Calu3 (cell line): ENCODE measurements at regions not wholly inside any gene's neighbourhood (a gene's known extent, or its start where the extent isn't known, plus 50 kb on each side); places are given as distances from the start of the nearest gene placed in this dataset.
A peak's percentile ranks its signal among the peaks of the same experiment; 100 is the strongest.

Experiments
- BruUV-seq: library from RNA; stranded (reverse); fragments of 400-500 nt; replicated peaks from 2 replicates; lab custom pipeline; 2021; lab: Mats Ljungman, UMichigan
- CTCF ChIA-PET: fragments of 300-600 bp; sonication (Branson Sonifier 250); formaldehyde crosslinking; loops from one replicate; lab custom pipeline; 2022; ENCODE audit warnings: antibody characterized with exemption; lab: Charles Lee
- DNase-seq: peaks from one replicate; pipeline ENCODE4 v3.0.0; 2022
- H3K27ac Mint-ChIP-seq: one replicate; pipeline ENCODE4 v1.8.0; 2022; ENCODE audit warnings: mixed read lengths; ENCODE audit not compliant: unreplicated experiment
- H3K27me3 Mint-ChIP-seq: one replicate; pipeline ENCODE4 v1.8.0; 2022; ENCODE audit warnings: mixed read lengths; ENCODE audit not compliant: unreplicated experiment
- H3K36me3 Mint-ChIP-seq: one replicate; pipeline ENCODE4 v1.8.0; 2022; ENCODE audit warnings: mild to moderate bottlenecking, moderate library complexity, mixed read lengths; ENCODE audit not compliant: insufficient read depth, unreplicated experiment
- H3K4me1 Mint-ChIP-seq: one replicate; pipeline ENCODE4 v1.8.0; 2022; ENCODE audit warnings: mild to moderate bottlenecking, low read depth, mixed read lengths; ENCODE audit not compliant: unreplicated experiment
- H3K4me3 Mint-ChIP-seq: one replicate; pipeline ENCODE4 v1.8.0; 2022; ENCODE audit warnings: mild to moderate bottlenecking, low read depth, moderate library complexity, mixed read lengths; ENCODE audit not compliant: unreplicated experiment
- H3K9me3 Mint-ChIP-seq: one replicate; pipeline ENCODE4 v1.8.0; 2022; ENCODE audit warnings: low read depth, mixed read lengths; ENCODE audit not compliant: unreplicated experiment
- CTCF ChIP-seq: fragments of 200-600 bp; IDR thresholded peaks from one replicate; pipeline ENCODE4 v1.8.0; 2022; ENCODE audit warnings: antibody characterized with exemption; ENCODE audit not compliant: unreplicated experiment
- intact Hi-C: fragments of 100-400 bp; cut with micrococcal nuclease; formaldehyde crosslinking; loops from one replicate; pipeline ENCODE4 v1.10.0; 2022; ENCODE audit not compliant: unreplicated experiment

- no peak for TF ChIP-seq CTCF
- DNase-seq = no peak
- Mint-ChIP-seq H3K4me1 (peaks cover 43% of the 10 kb centered on the region), H3K36me3 (no peaks in the 10 kb centered on the region), H3K9me3 (no peaks in the 10 kb centered on the region), H3K4me3 (no peak overlapping the region), H3K27me3 (no peaks in the 10 kb centered on the region), H3K27ac (no peak overlapping the region)
- BruUV-seq = no TSS peak
- CTCF ChIA-PET = interaction anchor here (1.6 kb wide), 1 partner anchor 251 kb away, joined by 5 read pairs; no protein-coding TSS in a partner anchor
- intact Hi-C loops = no loop called here
These were observed 52.4 kb upstream of the ARMC2 start for GRCh38 chr6:108795814-108796213.

GRCh38 chr6:108796875-108797274 lies 51.3 kb upstream of the ARMC2 start:
- intact Hi-C loops = no loop called here
- H3K4me1 Mint-ChIP-seq = peaks cover 43% of the 10 kb centered on the region
- H3K27me3 Mint-ChIP-seq = no peaks in the 10 kb centered on the region
- H3K9me3 Mint-ChIP-seq = no peaks in the 10 kb centered on the region
- CTCF ChIA-PET = interaction anchor here (1.5 to 1.6 kb wide), 2 partner anchors 10 to 252 kb away, joined by 5 to 7 read pairs; no protein-coding TSS in a partner anchor
- no peak for DNase-seq
- H3K27ac Mint-ChIP-seq = peak overlapping the region; percentile 15
- no TSS peak for BruUV-seq
- no peak overlapping the region for H3K4me3 Mint-ChIP-seq
- TF ChIP-seq CTCF = no peak
- H3K36me3 Mint-ChIP-seq = no peaks in the 10 kb centered on the region

GRCh38 chr6:108797951-108798669 lies 50.1 kb upstream of the ARMC2 start:
- Mint-ChIP-seq H3K4me3 (peak overlapping the region; percentile 48), H3K9me3 (no peaks in the 10 kb centered on the region), H3K4me1 (peaks cover 42% of the 10 kb centered on the region), H3K27me3 (no peaks in the 10 kb centered on the region), H3K36me3 (no peaks in the 10 kb centered on the region), H3K27ac (peak overlapping the region; percentile 35)
- intact Hi-C loops = no loop called here
- no peak for TF ChIP-seq CTCF
- DNase-seq = peak; percentile 35
- no TSS peak for BruUV-seq
- CTCF ChIA-PET = interaction anchor here (0.7 to 1.5 kb wide), 7 partner anchors 9 to 256 kb away, joined by 3 to 7 read pairs (median 3); no protein-coding TSS in a partner anchor
